ENCODE measurements at regions not wholly inside any gene's neighbourhood (a gene's known extent, or its start where the extent isn't known, plus 50 kb on each side); places are given as distances from the start of the nearest gene placed in this dataset.
"Not testable (repeated sequence)": the region's sequence is repeated elsewhere in the genome, so short reads cannot be mapped to it uniquely, and the experiment has no call there.

DNA sequence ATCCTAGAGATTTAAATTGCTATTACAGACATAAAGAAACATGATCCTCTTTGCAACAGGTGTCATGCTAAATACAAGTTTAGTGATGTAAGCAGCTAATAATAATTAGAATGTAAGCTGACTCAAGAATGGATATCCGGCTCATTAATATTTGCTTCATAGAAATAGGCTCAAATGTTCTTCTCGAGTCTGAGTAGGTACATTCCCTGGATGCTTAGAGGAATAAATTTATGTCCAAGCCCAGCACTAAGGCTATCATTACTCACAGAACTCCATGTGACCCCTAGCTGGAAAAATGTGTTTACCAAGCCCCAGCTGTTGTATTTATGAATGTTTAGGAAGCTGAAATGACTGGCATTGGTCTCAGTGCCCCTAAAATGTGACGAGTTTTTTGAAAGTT, 87.6 kb upstream of the TSPAN7 start:
- Histone ChIP-seq H3K4me3 (ENCODE audit: low read depth, low read length) (no peak overlapping the region), H3K9me3 (no peaks in the 10 kb centered on the region), H3K27me3 (no peaks in the 10 kb centered on the region), H3K4me1 (no peaks in the 10 kb centered on the region), H3K36me3 (no peaks in the 10 kb centered on the region)
- TF ChIP-seq, protein P1, sequence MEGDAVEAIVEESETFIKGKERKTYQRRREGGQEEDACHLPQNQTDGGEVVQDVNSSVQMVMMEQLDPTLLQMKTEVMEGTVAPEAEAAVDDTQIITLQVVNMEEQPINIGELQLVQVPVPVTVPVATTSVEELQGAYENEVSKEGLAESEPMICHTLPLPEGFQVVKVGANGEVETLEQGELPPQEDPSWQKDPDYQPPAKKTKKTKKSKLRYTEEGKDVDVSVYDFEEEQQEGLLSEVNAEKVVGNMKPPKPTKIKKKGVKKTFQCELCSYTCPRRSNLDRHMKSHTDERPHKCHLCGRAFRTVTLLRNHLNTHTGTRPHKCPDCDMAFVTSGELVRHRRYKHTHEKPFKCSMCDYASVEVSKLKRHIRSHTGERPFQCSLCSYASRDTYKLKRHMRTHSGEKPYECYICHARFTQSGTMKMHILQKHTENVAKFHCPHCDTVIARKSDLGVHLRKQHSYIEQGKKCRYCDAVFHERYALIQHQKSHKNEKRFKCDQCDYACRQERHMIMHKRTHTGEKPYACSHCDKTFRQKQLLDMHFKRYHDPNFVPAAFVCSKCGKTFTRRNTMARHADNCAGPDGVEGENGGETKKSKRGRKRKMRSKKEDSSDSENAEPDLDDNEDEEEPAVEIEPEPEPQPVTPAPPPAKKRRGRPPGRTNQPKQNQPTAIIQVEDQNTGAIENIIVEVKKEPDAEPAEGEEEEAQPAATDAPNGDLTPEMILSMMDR (IDR thresholded peaks at IDR 0.05; ENCODE audit: low read depth, low read length) = no peak
- no peak for DNase-seq

DNA sequence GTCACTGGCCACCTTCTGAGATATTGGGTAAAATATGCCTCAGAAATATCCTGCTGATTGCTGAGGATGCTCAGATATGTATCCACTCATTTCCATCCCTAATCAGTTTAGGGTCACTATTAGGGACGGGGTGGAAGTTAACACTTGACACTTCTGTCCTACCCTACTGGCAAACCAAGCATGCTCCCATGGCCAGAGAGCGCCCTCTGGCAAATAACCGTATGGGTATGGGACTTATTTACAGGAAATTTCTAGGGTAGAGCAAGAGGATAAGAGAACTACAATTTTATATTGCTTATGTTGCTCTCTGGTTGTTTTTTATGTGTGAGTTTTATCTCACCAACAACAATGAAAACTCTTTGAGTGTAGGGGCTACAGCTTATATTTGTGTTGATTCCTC, 86.8 kb upstream of the TSPAN7 start:
- H3K27me3 ChIP-seq = no peaks in the 10 kb centered on the region
- DNase-seq = no peak
- H3K4me1 ChIP-seq = no peaks in the 10 kb centered on the region
- H3K36me3 ChIP-seq = no peaks in the 10 kb centered on the region
- H3K9me3 ChIP-seq = no peaks in the 10 kb centered on the region
- TF ChIP-seq, protein P1 (IDR thresholded peaks at IDR 0.05; ENCODE audit: low read depth, low read length) = no peak
- no peak overlapping the region for H3K4me3 ChIP-seq (ENCODE audit: low read depth, low read length)

DNA sequence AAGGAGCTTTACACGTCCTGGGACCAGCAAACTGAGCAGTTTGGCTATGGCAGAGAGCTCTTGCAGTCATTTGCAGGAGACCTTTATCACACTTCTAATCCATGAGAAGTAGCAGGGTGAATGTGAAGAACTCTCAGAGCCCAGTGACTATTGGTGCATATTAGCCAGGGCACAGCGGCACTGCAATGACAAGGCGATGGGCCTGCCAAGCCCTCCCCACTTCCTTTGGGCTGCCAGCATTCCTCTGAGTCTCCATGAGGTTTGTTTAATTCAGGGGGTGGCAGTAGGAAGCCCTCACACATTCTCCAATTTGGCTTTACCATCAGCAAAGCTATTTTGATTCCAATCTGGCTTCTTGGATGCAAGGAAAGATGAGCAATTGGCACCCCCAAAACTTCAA, 79.2 kb upstream of the TSPAN7 start:
- H3K27me3 ChIP-seq = no peaks in the 10 kb centered on the region
- H3K36me3 ChIP-seq = no peaks in the 10 kb centered on the region
- H3K4me3 ChIP-seq (ENCODE audit: low read depth, low read length) = no peak overlapping the region
- no peaks in the 10 kb centered on the region for H3K4me1 ChIP-seq
- TF ChIP-seq, protein P1 (IDR thresholded peaks at IDR 0.05; ENCODE audit: low read depth, low read length) = no peak
- DNase-seq = no peak
- H3K9me3 ChIP-seq = no peaks in the 10 kb centered on the region

DNA sequence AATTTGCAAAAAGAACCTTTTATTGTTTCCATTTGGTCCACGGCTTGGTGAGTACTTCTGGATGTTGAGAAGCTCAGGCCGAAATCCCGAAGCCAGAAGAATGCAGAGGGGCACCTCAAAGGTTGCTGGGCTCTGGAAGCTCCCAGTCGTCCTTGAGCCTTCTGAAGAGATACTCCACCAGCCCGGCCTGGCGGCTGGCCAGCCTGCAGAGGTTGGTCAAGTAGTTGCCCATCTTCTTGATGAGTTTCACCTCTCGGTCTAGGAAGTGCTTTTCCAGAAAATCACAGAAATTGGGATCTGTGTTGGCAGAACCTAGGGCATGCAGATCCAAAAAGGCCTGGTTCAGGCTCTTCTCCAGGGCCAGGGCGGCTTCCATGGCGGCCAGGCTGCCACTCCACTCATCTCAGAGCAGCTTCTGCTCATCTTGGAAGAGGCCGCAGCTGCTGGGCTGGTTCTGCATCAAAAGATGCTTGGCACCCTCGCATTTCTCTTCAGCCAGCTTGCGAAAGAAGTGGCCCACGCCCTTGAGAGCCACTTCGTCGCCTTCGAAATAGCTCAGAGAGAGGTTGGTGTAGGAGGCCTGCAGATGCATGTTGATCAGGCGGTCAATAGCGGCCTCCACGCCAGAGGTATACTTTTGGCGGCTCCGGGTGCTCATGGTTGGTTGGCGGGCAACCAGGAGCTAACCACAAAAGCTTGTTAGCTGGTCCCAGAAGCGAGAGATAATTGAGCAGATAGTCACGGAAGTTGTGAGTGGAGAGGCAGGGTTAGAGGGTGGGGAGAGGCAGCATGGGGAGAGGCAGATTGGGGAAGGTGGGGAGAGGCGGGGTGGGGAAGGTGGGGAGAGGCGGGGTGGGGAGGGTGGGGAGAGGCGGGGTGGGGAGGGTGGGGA, 76.5 kb upstream of the TSPAN7 start:
- TF ChIP-seq, protein P1 (IDR thresholded peaks at IDR 0.05; ENCODE audit: low read depth, low read length) = no peak
- Histone ChIP-seq H3K4me3 (ENCODE audit: low read depth, low read length) (no peak overlapping the region), H3K36me3 (no peaks in the 10 kb centered on the region), H3K9me3 (no peaks in the 10 kb centered on the region), H3K27me3 (no peaks in the 10 kb centered on the region), H3K4me1 (no peaks in the 10 kb centered on the region)
- no peak for DNase-seq

DNA sequence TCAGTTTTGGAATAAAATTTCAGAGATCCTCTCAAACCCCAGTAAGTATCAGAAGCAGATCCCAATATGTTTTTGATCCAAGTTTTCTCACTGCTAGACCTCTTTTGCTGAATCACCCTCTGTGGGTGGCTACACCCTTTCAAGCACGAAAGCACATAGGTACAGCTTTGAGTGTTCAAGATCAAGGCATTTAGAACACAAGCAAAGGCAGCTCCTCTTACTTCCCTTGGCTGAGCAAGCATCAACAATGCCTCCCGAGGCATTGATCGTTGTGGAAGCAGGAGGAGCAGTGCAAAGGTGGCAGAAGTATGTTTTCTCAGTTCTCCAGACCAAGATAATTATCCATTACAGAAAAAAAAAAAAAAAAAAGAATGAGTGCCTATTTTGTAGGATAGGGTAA, 72.0 kb upstream of the TSPAN7 start:
- Histone ChIP-seq H3K9me3 (no peaks in the 10 kb centered on the region), H3K36me3 (no peaks in the 10 kb centered on the region), H3K27me3 (no peaks in the 10 kb centered on the region), H3K4me3 (ENCODE audit: low read depth, low read length) (no peak overlapping the region), H3K4me1 (peaks cover 7% of the 10 kb centered on the region; the same call in 1 of the 2 replicates)
- DNase-seq = no peak
- TF ChIP-seq, protein P1 (IDR thresholded peaks at IDR 0.05; ENCODE audit: low read depth, low read length) = no peak

DNA sequence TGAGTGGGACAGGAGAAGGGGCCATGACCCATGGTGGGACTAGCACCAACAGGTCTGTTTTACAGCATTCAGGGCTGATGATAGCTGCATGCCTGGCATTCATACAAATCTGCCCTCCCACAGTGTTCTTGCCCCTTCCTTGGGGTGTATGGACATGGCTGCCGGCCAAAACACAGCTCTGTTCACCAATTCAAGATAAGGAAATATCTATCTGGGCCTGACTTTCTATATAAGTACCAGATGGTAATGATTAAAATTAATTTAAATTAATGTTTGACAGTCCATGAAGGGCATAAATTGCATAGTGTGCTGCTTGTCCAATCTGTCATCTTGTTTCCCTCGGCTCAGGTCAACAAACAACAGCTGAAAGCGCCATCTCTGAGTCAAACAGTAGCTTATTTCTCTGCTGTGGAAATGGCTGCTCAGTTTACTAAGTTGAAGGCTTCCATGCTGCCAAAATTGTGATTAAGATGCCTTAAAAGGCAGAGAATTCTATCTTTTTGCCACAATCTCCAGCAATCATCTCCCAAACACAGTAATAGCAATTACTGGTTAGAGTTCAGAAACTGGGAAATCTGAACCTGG, 67.0 kb upstream of the TSPAN7 start:
- TF ChIP-seq, protein P1 (IDR thresholded peaks at IDR 0.05; ENCODE audit: low read depth, low read length) = no peak
- no peak overlapping the region for H3K4me3 ChIP-seq (ENCODE audit: low read depth, low read length)
- H3K4me1 ChIP-seq = peaks cover 10% of the 10 kb centered on the region
- H3K36me3 ChIP-seq = no peaks in the 10 kb centered on the region
- H3K27me3 ChIP-seq = no peaks in the 10 kb centered on the region
- no peaks in the 10 kb centered on the region for H3K9me3 ChIP-seq
- peak; percentile 85 for DNase-seq

DNA sequence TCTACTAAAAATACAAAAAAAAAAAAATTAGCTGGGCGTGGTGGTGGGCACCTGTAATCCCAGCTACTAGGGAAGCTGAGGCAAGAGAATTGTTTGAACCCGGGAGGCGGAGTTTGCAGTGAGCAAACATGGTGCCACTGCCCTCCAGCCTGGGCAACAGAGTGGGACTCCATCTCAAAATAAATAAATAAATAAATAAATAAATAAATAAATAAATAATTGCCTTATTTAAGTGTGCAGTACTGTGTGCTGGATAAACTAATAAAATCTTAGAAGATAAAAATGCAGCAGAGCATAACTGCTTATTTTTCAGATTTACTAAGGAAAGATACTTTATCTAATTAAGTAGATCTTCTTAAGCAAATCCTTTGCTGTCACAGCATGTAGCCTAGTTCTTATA, 61.7 kb upstream of the TSPAN7 start:
- H3K27me3 ChIP-seq; H3K9me3 ChIP-seq; H3K36me3 ChIP-seq; H3K4me3 ChIP-seq (ENCODE audit: low read depth, low read length); DNase-seq; H3K4me1 ChIP-seq: not testable (repeated sequence)

Measured in BE2C (cell line).